ENCODE measurements at regions not wholly inside any gene's neighbourhood (a gene's known extent, or its start where the extent isn't known, plus 50 kb on each side); places are given as distances from the start of the nearest gene placed in this dataset.
"Not testable (repeated sequence)": the region's sequence is repeated elsewhere in the genome, so short reads cannot be mapped to it uniquely, and the experiment has no call there.

DNA sequence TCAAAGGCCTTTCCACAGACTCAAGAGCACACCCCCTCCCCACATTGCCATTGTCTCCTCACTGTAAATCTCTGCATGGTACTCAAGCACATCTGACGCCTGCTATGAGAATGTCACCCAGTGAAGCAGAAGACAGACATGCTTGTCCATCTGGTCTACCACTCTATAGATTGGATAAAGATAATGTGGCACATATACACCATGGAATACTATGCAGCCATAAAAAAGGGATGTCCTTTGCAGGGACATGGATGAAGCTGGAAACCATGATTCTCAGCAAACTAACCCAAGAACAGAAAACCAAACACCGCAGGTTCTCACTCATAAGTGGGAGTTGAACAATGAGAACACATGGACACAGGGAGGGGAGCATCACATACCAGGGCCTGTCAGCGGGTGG lies 503.4 kb upstream of the RUNX1 start:
- DNase-seq (ENCODE audit: low read depth in 3 of 3, low spot score in 2 of 3) = not testable (repeated sequence)

DNA sequence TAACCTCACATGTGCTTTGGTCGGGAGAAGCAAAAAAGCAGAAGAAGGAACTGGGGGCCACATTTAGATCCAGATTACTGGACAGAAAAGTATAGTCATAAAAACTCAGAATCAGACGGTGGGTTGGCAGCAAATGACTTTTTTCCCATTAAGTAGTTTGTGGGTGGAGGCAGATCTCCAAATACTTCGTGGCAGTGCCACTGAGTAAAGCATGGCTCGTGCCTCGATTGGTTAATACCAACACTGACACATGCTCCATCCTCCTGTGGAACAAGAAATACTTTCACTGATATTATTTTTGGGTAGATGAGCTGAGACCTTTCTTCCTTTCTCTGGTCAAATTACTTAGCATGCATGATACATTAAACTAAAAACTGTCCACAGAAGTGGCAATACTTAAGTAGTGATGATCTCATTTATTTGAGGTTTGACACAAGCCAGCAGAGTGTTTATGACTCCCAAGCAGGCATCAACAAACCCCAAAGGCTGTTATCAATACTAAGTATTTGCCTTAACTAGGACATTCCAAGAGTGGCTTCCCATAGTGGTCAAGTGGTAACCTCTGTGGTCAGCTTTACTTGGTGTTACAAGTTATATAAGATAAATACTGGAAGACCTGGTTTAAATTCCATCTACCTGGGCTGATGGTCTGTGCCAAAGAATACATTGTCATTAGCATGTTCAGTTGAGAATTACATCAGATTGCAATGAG lies 500.0 kb upstream of the RUNX1 start:
- no peak for DNase-seq (ENCODE audit: low read depth in 3 of 3, low spot score in 2 of 3)

DNA sequence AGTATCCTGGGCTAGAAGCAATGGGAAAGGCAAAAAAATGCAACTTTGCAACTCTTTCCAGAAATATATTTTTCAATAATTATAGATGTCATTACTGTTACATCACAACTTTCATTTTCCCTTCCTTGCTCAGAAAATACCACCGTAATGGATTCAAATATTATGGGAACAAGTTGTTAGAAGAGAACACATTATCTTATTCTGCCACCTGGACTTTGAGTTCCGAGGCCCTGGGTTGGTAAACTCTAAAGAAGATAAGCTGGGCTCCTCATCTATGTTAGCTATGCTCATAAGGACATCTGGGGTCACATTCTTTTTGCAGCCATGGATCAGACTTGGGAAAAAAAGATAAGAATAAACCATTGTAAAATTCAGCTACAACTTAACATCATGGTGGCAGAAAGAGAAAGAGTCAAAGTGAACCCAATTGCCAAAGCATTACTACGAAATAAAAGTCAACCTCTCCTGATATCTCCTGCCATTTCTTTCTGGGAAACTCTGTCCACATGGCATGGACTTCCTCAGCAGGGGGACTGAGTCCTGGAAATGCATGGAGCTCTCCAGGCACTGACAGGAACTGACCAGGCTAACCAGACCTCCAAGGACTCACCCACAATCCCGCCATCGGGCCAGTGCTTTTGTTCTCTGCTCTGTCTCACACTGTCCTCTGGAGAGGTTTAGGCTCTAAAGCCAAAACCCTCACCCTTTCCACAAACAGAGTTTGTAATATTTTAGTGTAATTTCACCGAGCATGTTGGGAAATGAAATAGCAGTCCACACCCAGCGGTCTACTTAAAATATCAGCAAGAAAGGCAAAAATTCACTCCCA lies 499.1 kb upstream of the RUNX1 start:
- DNase-seq (ENCODE audit: low read depth in 3 of 3, low spot score in 2 of 3) = no peak

DNA sequence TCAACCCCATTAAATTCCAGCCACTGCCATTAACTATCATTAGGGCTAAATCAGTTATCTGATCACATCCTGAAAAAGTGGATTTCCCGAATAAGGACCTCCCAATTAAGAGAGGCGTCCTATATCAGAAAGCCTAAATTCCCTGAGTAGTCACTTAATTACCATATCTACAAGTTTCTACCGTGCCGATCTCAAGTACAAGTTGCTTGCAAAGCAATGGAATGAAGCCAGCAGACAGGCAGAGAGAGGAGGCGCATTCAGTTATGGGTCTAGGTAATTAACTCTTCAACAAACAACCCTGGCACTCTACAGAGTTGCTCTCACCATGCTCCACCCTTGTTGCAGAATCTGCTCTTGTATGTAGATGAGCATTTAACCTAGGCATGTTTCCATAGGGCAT lies 494.6 kb upstream of the RUNX1 start:
- DNase-seq (ENCODE audit: low read depth in 3 of 3, low spot score in 2 of 3) = no peak

DNA sequence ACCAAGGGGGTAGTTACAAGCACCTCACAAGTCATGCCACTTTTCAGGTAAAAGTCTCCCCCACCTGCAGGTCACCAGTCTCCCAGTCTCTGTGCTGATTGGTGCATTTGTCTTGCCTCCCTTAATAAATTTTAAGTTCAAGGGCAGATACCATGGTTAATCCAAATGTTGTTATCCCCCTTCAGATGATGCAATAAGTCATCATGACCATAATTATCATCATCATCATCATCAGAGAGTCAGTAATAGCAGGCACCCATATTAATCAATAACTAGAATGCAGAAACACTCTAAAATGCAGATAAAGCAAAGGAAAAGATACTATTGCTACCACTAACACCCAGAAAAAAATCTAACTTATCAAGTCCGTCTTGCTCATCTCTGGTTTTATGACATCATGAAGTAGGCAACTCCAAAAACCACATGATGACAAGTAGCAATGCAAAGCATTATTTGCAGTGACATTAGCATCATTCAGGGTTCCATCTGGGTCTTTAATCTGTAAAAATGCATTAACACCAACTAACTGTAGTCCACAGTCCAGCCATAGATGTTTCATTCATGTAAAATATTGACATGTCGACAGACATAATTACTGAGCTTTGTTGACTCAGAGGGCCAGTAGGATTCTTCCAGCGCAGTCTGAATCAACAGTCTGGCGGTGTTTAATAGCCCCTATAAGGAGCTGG lies 492.0 kb upstream of the RUNX1 start:
- DNase-seq (ENCODE audit: low read depth in 3 of 3, low spot score in 2 of 3) = no peak

DNA sequence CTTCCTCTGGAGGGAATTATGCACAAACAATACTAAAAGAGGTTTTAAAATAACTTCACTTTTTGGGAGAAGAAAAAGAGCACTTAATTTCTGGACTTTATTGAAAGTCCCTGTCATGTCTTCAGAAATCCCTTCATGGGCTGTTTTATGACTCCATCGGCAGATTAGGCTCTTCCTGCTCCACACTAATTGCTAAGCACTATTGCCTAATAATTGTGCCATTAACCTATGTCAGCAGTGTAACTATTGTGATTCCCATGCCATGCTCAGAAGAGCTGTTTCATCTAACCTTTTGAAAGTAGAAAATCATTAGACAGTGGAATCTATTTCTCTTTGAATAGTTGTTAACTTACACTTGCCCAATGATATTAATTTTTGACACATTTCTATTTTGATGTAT lies 489.3 kb upstream of the RUNX1 start:
- DNase-seq (ENCODE audit: low read depth in 3 of 3, low spot score in 2 of 3) = no peak

DNA sequence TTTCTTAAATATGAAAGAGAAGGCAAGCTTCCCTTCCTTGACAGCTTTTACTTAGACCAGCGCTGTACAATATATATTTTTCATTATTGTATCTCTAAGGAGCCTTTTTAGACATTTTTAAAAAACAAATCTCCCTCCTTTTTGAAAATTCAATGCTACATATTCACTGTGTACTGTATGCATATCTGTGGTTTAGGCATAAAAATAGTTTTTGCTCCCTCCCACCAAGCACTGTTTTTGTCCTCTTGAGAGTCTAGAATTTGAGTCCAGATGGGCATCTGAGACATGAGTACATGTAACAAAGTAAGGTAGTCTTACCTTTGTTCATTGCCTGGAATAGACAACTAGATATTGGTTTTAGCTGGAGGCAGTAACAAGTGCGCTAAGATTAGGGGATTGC lies 488.5 kb upstream of the RUNX1 start:
- DNase-seq (ENCODE audit: low read depth in 3 of 3, low spot score in 2 of 3) = no peak

DNA sequence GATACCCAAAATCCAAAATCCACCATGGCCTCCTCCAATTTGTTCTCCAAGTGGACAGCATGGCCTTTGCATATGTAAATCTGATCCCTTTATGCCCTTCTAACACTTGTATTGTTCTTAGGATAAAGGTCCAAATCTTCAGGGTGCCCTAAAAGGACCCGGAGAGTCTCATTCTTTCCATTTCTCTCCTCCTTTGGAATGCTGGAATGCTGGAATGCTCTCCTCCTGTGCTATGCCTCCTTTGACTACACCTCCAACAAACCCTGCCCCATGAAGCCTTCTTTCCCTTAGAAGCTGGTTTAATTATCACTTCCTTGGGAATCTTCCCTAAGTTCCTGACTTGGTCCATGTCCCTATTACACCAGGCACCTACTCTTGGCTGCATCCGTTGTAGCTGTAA lies 484.8 kb upstream of the RUNX1 start:
- DNase-seq (ENCODE audit: low read depth in 3 of 3, low spot score in 2 of 3) = no peak

DNA sequence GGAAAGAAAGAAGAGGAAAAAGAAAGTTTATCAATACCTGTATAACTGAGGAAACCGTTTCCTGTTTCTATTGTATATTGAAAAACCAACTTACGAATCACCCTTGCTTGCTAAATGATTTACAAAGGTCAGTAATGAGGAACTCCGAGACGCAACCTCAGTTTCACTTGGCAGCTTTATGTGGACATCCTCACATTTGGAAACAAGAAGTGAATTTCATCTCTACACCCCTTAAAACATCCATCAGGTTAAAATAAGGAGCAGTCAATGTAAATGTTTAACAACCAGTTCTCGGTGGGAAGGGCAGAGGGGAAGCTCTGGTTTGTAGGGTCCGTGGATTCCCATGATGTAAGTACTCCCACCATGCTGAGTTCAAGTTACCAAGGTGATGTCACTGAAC lies 481.7 kb upstream of the RUNX1 start:
- DNase-seq (ENCODE audit: low read depth in 3 of 3, low spot score in 2 of 3) = no peak

DNA sequence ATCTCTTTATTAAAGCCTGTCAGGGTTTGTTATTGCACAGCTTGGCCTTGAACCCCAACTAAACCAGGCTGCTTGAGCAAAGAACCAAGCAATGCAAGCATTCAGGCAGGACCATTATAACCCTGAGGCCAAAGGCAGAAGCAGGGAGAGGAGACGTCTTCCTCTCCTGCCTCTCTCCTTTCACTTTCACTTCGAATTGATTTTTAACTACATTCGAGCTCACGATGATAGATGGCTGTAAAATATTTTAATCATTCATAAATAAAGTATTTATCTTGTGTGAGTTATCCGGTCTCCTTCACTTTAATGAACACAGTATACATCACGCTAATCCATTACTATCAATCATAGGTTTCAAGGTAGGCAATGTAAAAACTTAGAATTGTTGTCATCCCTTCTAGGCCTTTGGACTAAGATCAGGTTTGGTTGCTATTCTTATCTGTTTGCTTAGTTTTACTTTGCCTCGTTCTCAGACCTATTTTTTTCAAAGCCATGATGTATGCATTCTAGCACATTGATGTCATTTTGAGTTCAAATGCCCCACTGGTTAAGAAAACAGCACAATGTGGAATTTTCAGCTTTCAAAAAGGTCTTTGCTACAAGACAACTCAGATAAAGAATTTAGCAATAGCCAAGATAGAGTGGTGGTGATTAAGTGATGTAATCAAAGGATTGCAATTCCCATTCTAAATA lies 480.2 kb upstream of the RUNX1 start:
- no peak for DNase-seq (ENCODE audit: low read depth in 3 of 3, low spot score in 2 of 3)

DNA sequence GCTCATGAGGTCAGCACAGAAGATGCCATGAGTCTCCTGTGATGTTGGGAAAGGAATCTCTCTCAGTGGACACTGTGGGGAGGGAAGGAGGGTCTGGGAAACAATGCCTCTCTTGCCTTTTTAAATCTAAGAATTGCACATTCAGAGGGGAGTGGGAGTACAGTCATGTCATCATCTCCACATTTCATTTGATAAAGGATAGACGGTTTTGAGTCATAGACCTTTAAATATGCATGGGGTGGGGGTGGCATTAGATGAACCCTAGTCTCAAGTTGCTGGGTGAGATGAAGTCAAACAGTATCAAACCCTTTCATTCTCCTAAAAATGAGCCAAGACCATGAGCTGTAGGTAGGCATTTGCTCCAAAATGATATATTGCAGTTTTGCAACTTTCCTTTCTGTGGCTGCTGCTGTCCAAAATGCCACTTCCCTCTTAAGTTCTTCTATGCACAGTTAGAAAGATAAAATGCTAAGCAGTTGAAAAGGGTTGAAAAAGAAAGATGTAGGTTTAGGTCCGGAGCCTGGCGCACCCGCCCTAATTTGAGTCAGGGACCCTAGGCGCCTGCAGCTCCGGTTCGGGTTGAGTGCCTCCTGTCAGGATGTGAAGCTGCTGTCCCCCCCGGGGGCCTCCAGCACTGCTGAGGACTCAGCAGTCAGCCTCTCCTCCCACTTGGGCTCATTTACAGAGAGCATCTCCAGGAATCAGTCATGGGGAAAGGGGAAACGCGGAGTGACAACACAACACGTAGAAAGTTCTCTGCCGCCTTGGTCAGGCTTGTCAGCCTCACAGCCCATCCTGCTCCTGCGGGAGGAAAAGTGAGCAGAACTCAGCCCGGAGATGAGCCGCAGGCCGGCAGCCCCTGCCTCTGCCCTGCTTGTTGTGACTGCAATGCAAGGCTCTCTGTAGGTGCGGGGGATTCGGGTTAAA lies 479.3 kb upstream of the RUNX1 start:
- no peak for DNase-seq (ENCODE audit: low read depth in 3 of 3, low spot score in 2 of 3)

DNA sequence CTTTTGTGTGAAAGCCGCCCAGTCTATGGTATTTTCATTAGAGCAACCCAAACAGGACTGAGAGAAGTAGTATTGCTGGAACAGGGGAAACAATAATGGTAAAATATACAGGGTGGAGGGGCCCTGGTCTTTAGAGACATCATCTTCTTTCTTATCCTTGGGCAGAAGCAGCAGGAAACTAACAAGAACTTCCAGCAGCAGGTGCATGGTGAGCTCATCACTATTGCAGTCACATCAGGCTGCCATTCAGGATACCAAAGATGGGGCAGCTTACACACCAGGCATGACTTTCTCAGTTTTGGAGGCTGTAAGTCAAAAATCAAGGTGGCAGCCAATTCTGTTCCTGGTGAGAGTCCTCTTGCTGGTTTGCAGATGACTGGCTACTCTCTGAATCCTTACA lies 478.3 kb upstream of the RUNX1 start:
- DNase-seq (ENCODE audit: low read depth in 3 of 3, low spot score in 2 of 3) = no peak

DNA sequence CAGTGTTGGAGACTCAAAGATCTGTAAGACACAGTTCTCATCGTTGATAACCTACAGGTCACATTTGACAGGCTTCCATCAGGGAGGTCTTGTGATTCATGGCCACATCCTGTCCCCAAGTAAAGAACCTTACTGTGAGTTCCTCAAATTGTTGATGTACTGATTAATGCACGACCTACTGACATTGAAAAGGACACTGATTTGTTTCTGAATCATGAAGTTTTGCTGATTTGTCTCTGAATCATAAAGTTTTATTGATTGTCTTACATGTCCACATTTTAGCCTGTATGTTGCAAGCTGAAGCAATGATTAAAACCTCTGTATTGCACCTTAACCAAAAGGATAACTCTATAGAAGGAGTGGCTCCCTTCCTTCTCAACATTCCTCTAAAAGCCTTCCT lies 476.3 kb upstream of the RUNX1 start:
- DNase-seq (ENCODE audit: low read depth in 3 of 3, low spot score in 2 of 3) = no peak

DNA sequence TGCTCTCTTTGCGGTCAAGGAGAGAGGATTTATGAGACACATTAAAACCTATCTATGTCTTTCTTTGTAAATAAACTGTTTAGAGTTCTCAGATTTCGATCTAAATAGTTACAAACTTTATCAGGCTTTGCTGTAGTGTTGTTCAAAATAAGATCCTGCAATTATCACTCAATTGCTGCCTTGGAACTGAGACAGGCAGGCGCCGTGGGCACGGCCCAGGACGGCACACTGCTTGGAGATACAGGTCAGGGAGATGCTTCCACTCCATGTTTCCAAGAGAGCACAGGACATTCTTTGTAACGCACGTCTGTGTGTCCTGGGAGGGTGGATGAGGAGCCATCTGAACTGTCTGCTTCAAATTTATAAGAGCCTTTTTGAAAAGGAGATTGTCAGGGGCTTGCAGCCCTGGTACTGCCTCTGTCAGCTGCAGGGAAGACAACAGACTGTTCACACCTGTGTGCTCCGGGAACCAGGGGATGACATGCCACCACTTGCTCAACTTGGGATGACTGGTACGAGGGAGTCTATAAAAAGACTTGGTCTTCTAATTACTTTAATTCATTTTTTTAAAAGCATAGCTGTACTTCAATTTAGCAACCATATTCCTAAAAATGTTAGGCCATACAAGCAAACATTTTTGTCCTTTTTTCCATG lies 472.9 kb upstream of the RUNX1 start:
- no peak for DNase-seq (ENCODE audit: low read depth in 3 of 3, low spot score in 2 of 3)

DNA sequence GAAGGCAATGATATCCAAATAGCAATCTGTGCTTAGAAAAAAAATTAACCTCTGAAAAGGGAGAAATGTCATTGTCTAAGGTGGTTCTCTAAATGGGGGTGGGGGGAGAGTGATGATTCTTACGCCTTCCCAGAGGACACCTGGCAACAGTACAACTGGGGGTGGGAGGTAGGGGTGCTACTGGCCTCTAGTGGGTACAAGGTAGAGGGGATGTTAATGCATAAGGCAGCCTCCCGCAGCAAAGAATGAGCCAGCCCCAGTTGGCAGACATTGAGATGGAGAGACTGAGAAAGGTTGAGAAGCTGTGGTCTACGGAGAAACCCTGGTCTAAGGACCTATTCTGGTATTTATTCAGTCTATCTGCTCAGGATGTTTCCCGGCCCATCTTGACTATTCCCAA lies 472.2 kb upstream of the RUNX1 start:
- no peak for DNase-seq (ENCODE audit: low read depth in 3 of 3, low spot score in 2 of 3)

DNA sequence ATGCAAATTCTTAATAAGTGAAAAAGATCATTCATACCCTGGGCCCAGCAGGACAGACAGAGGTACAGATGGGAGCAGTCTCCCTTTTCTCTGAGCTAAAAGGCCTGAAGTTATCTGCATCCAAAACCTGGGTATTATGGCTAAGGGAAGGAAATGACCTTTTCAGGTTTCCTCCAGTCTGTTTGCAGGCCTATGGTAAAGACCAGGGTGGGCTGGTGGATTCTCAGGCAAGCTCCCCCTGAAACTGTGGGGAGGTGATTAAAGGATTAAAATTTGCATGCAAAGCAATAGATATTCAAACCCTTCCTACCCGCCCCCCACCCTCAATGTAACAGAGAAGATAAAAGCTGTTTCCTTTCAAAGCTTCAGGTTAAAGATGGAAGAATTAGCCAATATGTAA lies 471.8 kb upstream of the RUNX1 start:
- no peak for DNase-seq (ENCODE audit: low read depth in 3 of 3, low spot score in 2 of 3)

DNA sequence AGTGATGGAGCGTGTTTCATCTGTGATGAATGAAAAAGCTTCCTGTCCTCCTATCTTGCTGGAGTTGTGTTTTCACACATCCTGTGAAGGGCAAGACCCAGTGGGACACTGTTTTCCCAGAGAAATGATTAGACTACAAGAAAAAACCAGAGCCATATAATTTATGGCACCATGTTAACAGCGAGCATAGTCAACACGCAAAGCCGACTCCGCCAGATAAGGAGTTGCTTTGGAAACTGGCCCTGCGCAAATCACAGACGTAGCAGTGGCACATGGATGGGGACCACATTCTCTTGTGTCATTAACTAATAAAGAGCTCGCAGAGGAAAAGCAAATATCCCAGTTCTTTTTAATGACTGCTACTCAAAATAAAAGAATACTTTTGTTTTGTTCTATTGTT lies 471.2 kb upstream of the RUNX1 start:
- no peak for DNase-seq (ENCODE audit: low read depth in 3 of 3, low spot score in 2 of 3)

DNA sequence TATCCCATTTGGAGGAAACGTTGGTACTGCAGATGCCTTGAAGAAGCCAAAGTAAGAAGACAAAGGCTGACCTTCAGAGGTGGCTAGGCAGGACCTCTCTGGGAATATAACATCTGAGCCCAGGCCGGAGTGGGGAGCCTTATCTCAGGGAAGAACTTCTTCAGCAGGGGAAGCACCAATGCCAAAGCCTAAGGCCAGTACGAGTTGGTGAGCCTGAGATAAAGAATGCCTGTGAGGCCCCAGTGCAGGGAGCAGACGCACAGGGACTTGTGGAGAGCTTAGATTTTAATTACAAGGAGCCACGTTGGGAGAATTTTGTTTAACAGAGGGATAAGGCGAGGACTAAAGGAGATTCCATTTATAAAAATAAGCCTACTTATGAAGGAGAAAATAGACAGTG lies 468.8 kb upstream of the RUNX1 start:
- DNase-seq (ENCODE audit: low read depth in 3 of 3, low spot score in 2 of 3) = no peak

DNA sequence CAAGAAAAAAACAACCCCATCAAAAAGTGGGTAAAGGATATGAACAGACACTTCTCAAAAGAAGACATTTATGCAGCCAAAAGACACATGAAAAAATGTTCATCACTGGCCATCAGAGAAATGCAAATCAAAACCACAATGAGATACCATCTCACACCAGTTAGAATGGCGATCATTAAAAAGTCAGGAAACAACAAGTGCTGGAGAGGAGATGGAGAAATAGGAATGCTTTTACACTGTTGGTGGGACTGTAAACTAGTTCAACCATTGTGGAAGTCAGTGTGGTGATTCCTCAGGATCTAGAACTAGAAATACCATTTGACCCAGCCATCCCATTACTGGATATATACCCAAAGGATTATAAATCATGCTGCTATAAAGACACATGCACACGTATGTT lies 467.2 kb upstream of the RUNX1 start:
- DNase-seq (ENCODE audit: low read depth in 3 of 3, low spot score in 2 of 3) = not testable (repeated sequence)

DNA sequence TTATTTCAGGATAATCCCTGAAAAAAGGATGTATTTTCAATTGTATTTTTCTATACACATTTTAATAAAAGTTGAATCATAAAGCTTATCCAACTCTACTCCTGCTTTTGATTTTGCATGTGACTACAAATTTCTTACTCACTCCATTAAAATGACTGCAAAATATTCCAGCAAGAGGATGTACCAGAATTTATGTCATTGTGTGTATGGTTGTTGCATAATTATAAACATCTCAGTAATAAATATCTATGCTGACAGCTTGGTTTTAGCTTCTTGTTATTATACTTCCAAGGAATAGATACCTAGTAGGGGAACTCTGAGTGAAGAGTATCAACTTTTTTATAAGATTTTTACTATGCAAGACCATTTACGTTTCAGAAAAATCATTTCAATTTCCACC lies 463.2 kb upstream of the RUNX1 start:
- DNase-seq (ENCODE audit: low read depth in 3 of 3, low spot score in 2 of 3) = no peak

All from right renal cortex interstitium (tissue), 3 donors.